ENCODE measurements at regions not wholly inside any gene's neighbourhood (a gene's known extent, or its start where the extent isn't known, plus 50 kb on each side); places are given as distances from the start of the nearest gene placed in this dataset.

- no peak overlapping the region for H3K27ac ChIP-seq (ENCODE audit: extremely low read depth, low read depth, low read length)
- no peaks in the 10 kb centered on the region for H4K20me1 ChIP-seq (replicated peaks; ENCODE audit: control insufficient read depth, insufficient read depth, low read length)
- no peak overlapping the region for H3K9ac ChIP-seq (ENCODE audit: insufficient read depth in 1 of 2, low read depth in 2 of 2, low read length in 2 of 2)
- H3K27me3 ChIP-seq (ENCODE audit: control insufficient read depth in 2 of 2, insufficient read depth in 2 of 2, low read length in 2 of 2), result no peaks in the 10 kb centered on the region
- H3K4me1 ChIP-seq (replicated peaks in 1 of 2; ENCODE audit: control insufficient read depth in 2 of 2, insufficient read depth in 2 of 2, low read length in 2 of 2), result no peaks in the 10 kb centered on the region
- no peaks in the 10 kb centered on the region for H3K36me3 ChIP-seq (ENCODE audit: control insufficient read depth, insufficient read depth, low read length)
- H3K4me2 ChIP-seq (ENCODE audit: insufficient read depth, low read length), result no peak overlapping the region
- in situ Hi-C loops (cut with MboI) (no loop called here), intact Hi-C loops (cut with micrococcal nuclease) (no loop called here)
- TF ChIP-seq CEBPG (CRISPR knock-in tag; IDR thresholded peaks at IDR 0.05), result no peak
- TF ChIP-seq CEBPG (tag; conservative IDR thresholded peaks at IDR 0.05 in 1 of 2, IDR thresholded peaks at IDR 0.05 in 1 of 2), result peak in 1 of 2 experiments; percentile 55; a peak in 2 of 4 replicates
- TF ChIP-seq STAG1 (CRISPR knock-in tag; IDR thresholded peaks at IDR 0.05; ENCODE audit: borderline replicate concordance), result no peak
- peak; percentile 31; the same call in 1 of the 2 replicates for TF ChIP-seq CEBPB (tag; IDR thresholded peaks at IDR 0.05)
- TF ChIP-seq GTF2B (IDR thresholded peaks at IDR 0.05; ENCODE audit: extremely low read depth, insufficient read length), result no peak
- TF ChIP-seq DDX20 (tag; IDR thresholded peaks at IDR 0.05; ENCODE audit: low read depth), result no peak
- no peak for TF ChIP-seq HDAC3 (IDR thresholded peaks at IDR 0.05; ENCODE audit: borderline replicate concordance, partially characterized antibody)
- no peak for FAIRE-seq
- BruUV-seq (replicated peaks), result no TSS peak
- 0% methylated on average over 3 of the region's 3 CpGs for WGBS (ENCODE audit: insufficient coverage, low coverage, missing lambda C conversion rate)
- H3K9me1 ChIP-seq (ENCODE audit: control insufficient read depth, insufficient read depth, low read length), result no peaks in the 10 kb centered on the region
- POLR2A ChIA-PET, result no interaction called here
- CTCF ChIA-PET (ENCODE audit: low intra/inter-chr PET ratio), result no interaction called here
- DNase-seq (ENCODE audit: extremely low read depth in 1 of 4, low spot score in 3 of 4), result no peak
- H3K79me2 ChIP-seq (ENCODE audit: control insufficient read depth, insufficient read depth, low read length), result no peaks in the 10 kb centered on the region
- no peak for ATAC-seq
- H2AFZ ChIP-seq (ENCODE audit: low read depth, low read length), result no peak overlapping the region
- H3K9me3 ChIP-seq (replicated peaks; ENCODE audit: control insufficient read depth, insufficient read depth, low read depth, low read length), result no peaks in the 10 kb centered on the region
- no peak overlapping the region for H3K4me3 ChIP-seq
Measured at GRCh38 chr1:195193134-195193533, 1415.1 kb downstream of the KCNT2 start.

All from K562 (cell line).